Liver (tissue), 7 donors: ENCODE measurements at regions not wholly inside any gene's neighbourhood (a gene's known extent, or its start where the extent isn't known, plus 50 kb on each side); places are given as distances from the start of the nearest gene placed in this dataset.

Experiments
- DNase-seq: peaks from one replicate; pipeline ENCODE4 v3.0.0-alpha.2; 2017; ENCODE audit warnings: low spot score
- H3K27ac ChIP-seq, 2 donors: one replicate each; pipeline ENCODE4 v1.7.0; 2013; ENCODE audit warnings: inconsistent platforms in 2 of 2, low read length in 2 of 2, control low read depth in 1 of 2, low read depth in 1 of 2, mild to moderate bottlenecking in 1 of 2
- H3K27me3 ChIP-seq, 4 donors: one replicate each; pipeline versions ENCODE4 v1.6.1 to v1.7.0; 2013; ENCODE audit warnings: low read length in 3 of 4, inconsistent platforms in 1 of 4, mild to moderate bottlenecking in 1 of 4, moderate library complexity in 1 of 4; ENCODE audit not compliant: control insufficient read depth in 4 of 4, insufficient read depth in 4 of 4
- H3K36me3 ChIP-seq, 4 donors: one replicate each; pipeline versions ENCODE4 v1.6.1 to v1.7.0; 2013; ENCODE audit warnings: low read length in 3 of 4, mild to moderate bottlenecking in 3 of 4, low read depth in 1 of 4, moderate library complexity in 1 of 4; ENCODE audit not compliant: control insufficient read depth in 4 of 4, insufficient read depth in 3 of 4
- H3K4me1 ChIP-seq, 4 donors: one replicate each; pipeline versions ENCODE4 v1.6.1 to v1.7.0; 2013; ENCODE audit warnings: low read length in 3 of 4, mild to moderate bottlenecking in 3 of 4, moderate library complexity in 1 of 4; ENCODE audit not compliant: control insufficient read depth in 4 of 4, insufficient read depth in 4 of 4
- H3K4me3 ChIP-seq, 3 donors: one replicate each; pipeline versions ENCODE4 v1.6.1 to v1.7.0; 2013; ENCODE audit warnings: low read length in 3 of 3, control low read depth in 1 of 3, low read depth in 1 of 3, mild to moderate bottlenecking in 1 of 3
- H3K9ac ChIP-seq, 2 donors: one replicate each; pipeline ENCODE4 v1.7.0; 2013; ENCODE audit warnings: low read length in 2 of 2, mild to moderate bottlenecking in 2 of 2, moderate library complexity in 2 of 2, control low read depth in 1 of 2, low read depth in 1 of 2
- H3K9me3 ChIP-seq, 4 donors: one replicate each; pipeline versions ENCODE4 v1.6.1 to v1.7.0; 2013; ENCODE audit warnings: low read length in 3 of 4; ENCODE audit not compliant: control insufficient read depth in 4 of 4
- ATF3 ChIP-seq: IDR thresholded peaks from 2 replicates; pipeline ENCODE4 v1.6.1; 2016; ENCODE audit warnings: antibody characterized with exemption
- FOXA1 ChIP-seq: IDR thresholded peaks from 2 replicates; pipeline ENCODE4 v1.6.1; 2016; ENCODE audit warnings: antibody characterized with exemption
- GABPA ChIP-seq, 2 donors: IDR thresholded peaks in 1 of 2; conservative IDR thresholded peaks in 1 of 2; 2 replicates each; pipeline ENCODE4 v1.6.1; 2016; ENCODE audit warnings: antibody characterized with exemption in 2 of 2, mild to moderate bottlenecking in 1 of 2, moderate library complexity in 1 of 2
- HNF4A ChIP-seq, 2 donors: conservative IDR thresholded peaks; 2 replicates each; pipeline ENCODE4 v1.6.1; 2016; ENCODE audit warnings: antibody characterized with exemption in 2 of 2, mild to moderate bottlenecking in 2 of 2
- HNF4G ChIP-seq: IDR thresholded peaks from 2 replicates; pipeline ENCODE4 v1.6.1; 2016; ENCODE audit warnings: antibody characterized with exemption
- JUND ChIP-seq, 2 donors: IDR thresholded peaks; 2 replicates each; pipeline ENCODE4 v1.6.1; 2016; ENCODE audit warnings: antibody characterized with exemption in 2 of 2
- MAX ChIP-seq: IDR thresholded peaks from 2 replicates; pipeline ENCODE4 v1.6.1; 2016; ENCODE audit warnings: antibody characterized with exemption
- NR2F2 ChIP-seq: IDR thresholded peaks from 2 replicates; pipeline ENCODE4 v1.6.1; 2016; ENCODE audit warnings: antibody characterized with exemption
- RAD21 ChIP-seq, 2 donors: IDR thresholded peaks; 2 replicates each; pipeline ENCODE4 v1.6.1; 2016; ENCODE audit warnings: antibody characterized with exemption in 2 of 2, mild to moderate bottlenecking in 2 of 2
- REST ChIP-seq: IDR thresholded peaks from 2 replicates; pipeline ENCODE4 v1.6.1; 2016; ENCODE audit warnings: antibody characterized with exemption, mild to moderate bottlenecking
- SP1 ChIP-seq: IDR thresholded peaks from 2 replicates; pipeline ENCODE4 v1.6.1; 2018; ENCODE audit warnings: antibody characterized with exemption, mild to moderate bottlenecking
- TAF1 ChIP-seq: conservative IDR thresholded peaks from 2 replicates; pipeline ENCODE4 v1.6.1; 2016; ENCODE audit warnings: antibody characterized with exemption, mild to moderate bottlenecking
- YY1 ChIP-seq: IDR thresholded peaks from 2 replicates; pipeline ENCODE4 v1.6.1; 2016; ENCODE audit warnings: antibody characterized with exemption, mild to moderate bottlenecking
- ZBTB33 ChIP-seq: IDR thresholded peaks from 2 replicates; pipeline ENCODE4 v1.6.1; 2016; ENCODE audit warnings: antibody characterized with exemption
- WGBS: extraction: QIAGEN DNeasy Blood & Tissue Kit; methylation state at CpG from one replicate; pipeline ENCODE4 v1.1.7; 2013; 5-methylcytosine and 5-hydroxymethylcytosine counted together
- donor health status: healthy.
- donor health status: healthy.
- donor health status: healthy.
- donor health status: healthy.

- no peak overlapping the region for H3K27ac ChIP-seq
- peaks cover 0 to 10% (median 0%) of the 10 kb centered on the region in 4 donors for H3K27me3 ChIP-seq
- H3K9ac ChIP-seq = no peak overlapping the region
- no peak for TF ChIP-seq ATF3
- TF ChIP-seq TAF1 = no peak
- TF ChIP-seq SP1 = no peak
- no peak for TF ChIP-seq MAX
- WGBS = 92% methylated on average over 5 of the region's 5 CpGs
- H3K36me3 ChIP-seq = no peaks in the 10 kb centered on the region
- no peaks in the 10 kb centered on the region for H3K9me3 ChIP-seq
- DNase-seq = no peak
- no peaks in the 10 kb centered on the region for H3K4me1 ChIP-seq
- no peak overlapping the region for H3K4me3 ChIP-seq
Measured at GRCh38 chr13:94946039-94946438, 233.7 kb upstream of the SOX21 start.

- DNase-seq = no peak
- WGBS = 86% methylated on average over 4 of the region's 4 CpGs
- no peak overlapping the region for H3K4me3 ChIP-seq
- peaks cover 0 to 5% (median 4%) of the 10 kb centered on the region in 4 donors for H3K9me3 ChIP-seq
- H3K27me3 ChIP-seq = no peaks in the 10 kb centered on the region
- no peaks in the 10 kb centered on the region for H3K36me3 ChIP-seq
- no peak overlapping the region for H3K9ac ChIP-seq
- TF ChIP-seq REST = no peak
- TF ChIP-seq HNF4G = no peak
- TF ChIP-seq MAX = no peak
- no peak for TF ChIP-seq YY1
- TF ChIP-seq ZBTB33 = no peak
- no peak for TF ChIP-seq RAD21 (IDR thresholded peaks at IDR 0.05)
- no peak overlapping the region for H3K27ac ChIP-seq
- H3K4me1 ChIP-seq = no peaks in the 10 kb centered on the region
Measured at GRCh38 chr13:94938124-94938523, 225.8 kb upstream of the SOX21 start.

GRCh38 chr13:94936633-94937032 is 224.3 kb upstream of the SOX21 start:
- no peaks in the 10 kb centered on the region for H3K36me3 ChIP-seq
- no peak overlapping the region for H3K9ac ChIP-seq
- no peak overlapping the region for H3K27ac ChIP-seq
- no peak overlapping the region for H3K4me3 ChIP-seq
- H3K27me3 ChIP-seq = no peaks in the 10 kb centered on the region
- no peak for DNase-seq
- H3K9me3 ChIP-seq = peaks cover 0 to 11% (median 5%) of the 10 kb centered on the region in 4 donors
- TF ChIP-seq NR2F2 (no peak), FOXA1 (no peak), GABPA (IDR thresholded peaks at IDR 0.05 in 1 of 2, conservative IDR thresholded peaks at IDR 0.05 in 1 of 2) (no peak), ZBTB33 (no peak), JUND (IDR thresholded peaks at IDR 0.05) (no peak), HNF4A (conservative IDR thresholded peaks at IDR 0.05) (no peak), ATF3 (no peak)
- no peaks in the 10 kb centered on the region for H3K4me1 ChIP-seq
